PC-3 (cell line): ENCODE measurements at regions not wholly inside any gene's neighbourhood (a gene's known extent, or its start where the extent isn't known, plus 50 kb on each side); places are given as distances from the start of the nearest gene placed in this dataset.

Experiments
- ATAC-seq: fragments of 200-7000 bp; cut with Tn5 transposase; 2 replicates; pipeline ENCODE4 v1.9.1; 2020; ENCODE audit warnings: mild to moderate bottlenecking, moderate library complexity
- BruUV-seq: library from RNA; stranded (reverse); fragments of 400-500 nt; replicated peaks from 2 replicates; lab custom pipeline; 2021; lab: Mats Ljungman, UMichigan
- CTCF ChIA-PET: fragments of 300-600 bp; sonication (Branson Sonifier 250); formaldehyde crosslinking; loops from one replicate; lab custom pipeline; 2022; ENCODE audit warnings: antibody characterized with exemption; lab: Charles Lee
- POLR2A ChIA-PET: fragments of 300-600 bp; sonication (Branson Sonifier 250); formaldehyde crosslinking; loops from one replicate; lab custom pipeline; 2022; ENCODE audit warnings: antibody characterized with exemption; ENCODE audit not compliant: unreplicated experiment; lab: Charles Lee
- DNase-seq: peaks from one replicate; pipeline ENCODE4 v3.0.0-alpha.2; 2015
- H2AFZ ChIP-seq: fragments of 300-600 bp; sonication (generic); 2 replicates; pipeline ENCODE4 v1.6.0; 2016; ENCODE audit warnings: antibody characterized with exemption, low read length
- H3F3A ChIP-seq: fragments of 300-600 bp; sonication (generic); one replicate; pipeline ENCODE4 v1.6.0; 2017; ENCODE audit warnings: antibody characterized with exemption, low read length, control low read depth, mild to moderate bottlenecking; ENCODE audit not compliant: unreplicated experiment
- H3K27ac ChIP-seq: fragments of 300-600 bp; sonication (generic); 2 replicates; pipeline ENCODE4 v1.5.1; 2016; ENCODE audit warnings: mild to moderate bottlenecking, low read length
- H3K27me3 ChIP-seq: fragments of 300-600 bp; sonication (generic); 2 replicates; pipeline ENCODE4 v1.6.1; 2016; ENCODE audit warnings: low read length, mixed read lengths
- H3K36me3 ChIP-seq: fragments of 300-600 bp; sonication (generic); 2 replicates; pipeline ENCODE4 v1.6.1; 2016; ENCODE audit warnings: low read depth, mixed run types, low read length, mixed read lengths
- H3K4me1 ChIP-seq: fragments of 300-600 bp; sonication (generic); 2 replicates; pipeline ENCODE4 v1.5.1; 2016; ENCODE audit warnings: low read length; ENCODE audit not compliant: insufficient read depth
- H3K4me2 ChIP-seq: fragments of 300-600 bp; sonication (generic); 2 replicates; pipeline ENCODE4 v1.6.0; 2016; ENCODE audit warnings: low read length
- H3K4me3 ChIP-seq: fragments of 300-600 bp; sonication (generic); 2 replicates; pipeline ENCODE4 v1.5.1; 2016; ENCODE audit warnings: mild to moderate bottlenecking, low read length, mixed read lengths
- H3K79me2 ChIP-seq: fragments of 300-600 bp; sonication (generic); 2 replicates; pipeline ENCODE4 v1.6.1; 2017; ENCODE audit warnings: low read length, mixed read lengths
- H3K9ac ChIP-seq: fragments of 300-600 bp; sonication (generic); 2 replicates; pipeline ENCODE4 v1.6.0; 2016; ENCODE audit warnings: mild to moderate bottlenecking, low read length
- H3K9me2 ChIP-seq: fragments of 300-600 bp; sonication (generic); replicated peaks from 2 replicates; pipeline ENCODE4 v1.6.1; 2016; ENCODE audit warnings: mixed run types, low read length, mixed read lengths
- H3K9me3 ChIP-seq: fragments of 300-600 bp; sonication (generic); 2 replicates; pipeline ENCODE4 v1.6.1; 2016; ENCODE audit warnings: low read length, mixed read lengths
- H4K20me1 ChIP-seq: fragments of 300-600 bp; sonication (generic); 2 replicates; pipeline ENCODE4 v1.6.1; 2016; ENCODE audit warnings: low read length, mixed read lengths
- EZH2 ChIP-seq: fragments of 300-600 bp; sonication (generic); IDR thresholded peaks from one replicate; pipeline ENCODE4 v1.6.1; 2017; ENCODE audit warnings: antibody characterized with exemption, mild to moderate bottlenecking, low read length; ENCODE audit not compliant: unreplicated experiment
- EZH2phosphoT487 ChIP-seq: fragments of 300-600 bp; sonication (generic); IDR thresholded peaks from 2 replicates; pipeline ENCODE4 v1.6.1; 2018; ENCODE audit warnings: mild to moderate bottlenecking, antibody characterized with exemption, low read length, borderline replicate concordance
- intact Hi-C: fragments of 100-400 bp; cut with micrococcal nuclease; formaldehyde crosslinking; loops from 2 replicates; pipeline ENCODE4 v1.9.0; 2023
- TF ChIP-seq, protein P1 (sequence below): fragments of 300-600 bp; sonication (generic); conservative IDR thresholded peaks from 2 replicates; pipeline ENCODE4 v1.5.1; 2017; ENCODE audit warnings: antibody characterized with exemption, low read depth, mild to moderate bottlenecking, low read length

DNA sequence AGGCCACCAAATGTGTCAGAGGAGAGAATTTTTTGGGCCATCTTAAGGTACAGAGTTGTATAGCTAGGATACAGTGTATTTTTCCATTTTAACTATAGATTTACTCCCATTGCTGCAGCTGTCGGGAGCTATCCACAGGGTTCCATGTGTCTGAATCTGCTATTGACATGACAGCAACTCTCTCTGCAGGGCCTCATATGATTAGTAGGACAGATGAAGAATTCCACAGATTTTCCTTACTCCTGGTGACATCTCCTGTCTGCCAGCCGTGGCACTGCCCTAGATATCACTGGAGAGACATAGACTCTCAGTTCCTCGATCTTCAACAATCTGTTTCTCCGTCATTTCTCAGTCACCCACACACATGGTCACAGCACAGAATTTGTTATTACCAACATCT, 86.5 kb downstream of the SPCS3 start:
- Histone ChIP-seq H2AFZ (0 out of 2 replicates have a peak overlapping the region, but pooled peaks have one; percentile 42), H3K9ac (no peak overlapping the region), H3K27me3 (no peaks in the 10 kb centered on the region), H3K4me1 (peaks cover 44% of the 10 kb centered on the region), H3K4me3 (no peak overlapping the region), H3F3A (no peaks in the 10 kb centered on the region), H3K36me3 (no peaks in the 10 kb centered on the region; the same call in 1 of the 2 replicates), H3K27ac (peak overlapping the region; percentile 65), H3K9me3 (no peaks in the 10 kb centered on the region), H3K79me2 (no peaks in the 10 kb centered on the region), H4K20me1 (no peaks in the 10 kb centered on the region), H3K9me2 (no peaks in the 10 kb centered on the region), H3K4me2 (peak overlapping the region; percentile 50)
- TF ChIP-seq, protein P1, sequence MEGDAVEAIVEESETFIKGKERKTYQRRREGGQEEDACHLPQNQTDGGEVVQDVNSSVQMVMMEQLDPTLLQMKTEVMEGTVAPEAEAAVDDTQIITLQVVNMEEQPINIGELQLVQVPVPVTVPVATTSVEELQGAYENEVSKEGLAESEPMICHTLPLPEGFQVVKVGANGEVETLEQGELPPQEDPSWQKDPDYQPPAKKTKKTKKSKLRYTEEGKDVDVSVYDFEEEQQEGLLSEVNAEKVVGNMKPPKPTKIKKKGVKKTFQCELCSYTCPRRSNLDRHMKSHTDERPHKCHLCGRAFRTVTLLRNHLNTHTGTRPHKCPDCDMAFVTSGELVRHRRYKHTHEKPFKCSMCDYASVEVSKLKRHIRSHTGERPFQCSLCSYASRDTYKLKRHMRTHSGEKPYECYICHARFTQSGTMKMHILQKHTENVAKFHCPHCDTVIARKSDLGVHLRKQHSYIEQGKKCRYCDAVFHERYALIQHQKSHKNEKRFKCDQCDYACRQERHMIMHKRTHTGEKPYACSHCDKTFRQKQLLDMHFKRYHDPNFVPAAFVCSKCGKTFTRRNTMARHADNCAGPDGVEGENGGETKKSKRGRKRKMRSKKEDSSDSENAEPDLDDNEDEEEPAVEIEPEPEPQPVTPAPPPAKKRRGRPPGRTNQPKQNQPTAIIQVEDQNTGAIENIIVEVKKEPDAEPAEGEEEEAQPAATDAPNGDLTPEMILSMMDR = no peak
- TF ChIP-seq EZH2 (no peak), EZH2phosphoT487 (no peak)
- intact Hi-C loops = loop anchor here (2.0 kb wide), 2 partner anchors 19 to 93 kb away; no protein-coding TSS in a partner anchor
- BruUV-seq = no TSS peak
- ATAC-seq (peak; percentile 11; the same call in 1 of the 2 replicates), DNase-seq (no peak)
- ChIA-PET CTCF (interaction anchor here (0.6 kb wide), 1 partner anchor 35 kb away, joined by 4 read pairs; no protein-coding TSS in a partner anchor), POLR2A (no interaction called here)

DNA sequence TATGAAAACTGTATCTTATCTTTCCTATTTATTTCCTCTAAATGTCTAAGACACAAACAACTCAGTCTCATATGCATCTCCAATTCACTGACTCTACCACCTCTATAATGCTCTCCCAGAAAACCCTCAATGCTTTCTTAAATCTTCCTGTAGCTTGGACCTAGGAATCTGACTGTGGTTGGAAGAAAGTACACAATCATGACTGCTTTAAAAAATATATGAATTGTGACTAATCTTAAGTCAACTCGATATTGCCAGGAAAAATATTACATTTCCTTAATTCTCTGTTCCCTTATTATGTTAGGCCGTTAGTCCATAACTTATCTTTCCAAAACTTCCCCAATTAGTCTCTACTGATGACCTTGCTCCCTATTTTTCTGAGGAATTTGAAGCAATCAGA, 87.0 kb downstream of the SPCS3 start:
- no peaks in the 10 kb centered on the region for H3F3A ChIP-seq
- H2AFZ ChIP-seq = 0 out of 2 replicates have a peak overlapping the region, but pooled peaks have one; percentile 42
- no peaks in the 10 kb centered on the region for H3K9me3 ChIP-seq
- no peaks in the 10 kb centered on the region for H3K9me2 ChIP-seq
- peak overlapping the region; percentile 65 for H3K27ac ChIP-seq
- H3K9ac ChIP-seq = no peak overlapping the region
- peaks cover 40% of the 10 kb centered on the region for H3K4me1 ChIP-seq
- no peak overlapping the region for H3K4me3 ChIP-seq
- no TSS peak for BruUV-seq
- ATAC-seq = peak; percentile 88
- H3K79me2 ChIP-seq = no peaks in the 10 kb centered on the region
- CTCF ChIA-PET = interaction anchor here (0.6 kb wide), 2 partner anchors 35 to 157 kb away, joined by 4 to 9 read pairs; no protein-coding TSS in a partner anchor
- H3K4me2 ChIP-seq = peak overlapping the region; percentile 50
- peak; percentile 63 for DNase-seq
- TF ChIP-seq, protein P1 = no peak
- TF ChIP-seq EZH2phosphoT487 = no peak
- no peak for TF ChIP-seq EZH2
- intact Hi-C loops = loop anchor here (2.0 kb wide), 2 partner anchors 18 to 92 kb away; no protein-coding TSS in a partner anchor
- no peaks in the 10 kb centered on the region for H4K20me1 ChIP-seq
- H3K27me3 ChIP-seq = no peaks in the 10 kb centered on the region
- POLR2A ChIA-PET = no interaction called here
- no peaks in the 10 kb centered on the region; the same call in 1 of the 2 replicates for H3K36me3 ChIP-seq

DNA sequence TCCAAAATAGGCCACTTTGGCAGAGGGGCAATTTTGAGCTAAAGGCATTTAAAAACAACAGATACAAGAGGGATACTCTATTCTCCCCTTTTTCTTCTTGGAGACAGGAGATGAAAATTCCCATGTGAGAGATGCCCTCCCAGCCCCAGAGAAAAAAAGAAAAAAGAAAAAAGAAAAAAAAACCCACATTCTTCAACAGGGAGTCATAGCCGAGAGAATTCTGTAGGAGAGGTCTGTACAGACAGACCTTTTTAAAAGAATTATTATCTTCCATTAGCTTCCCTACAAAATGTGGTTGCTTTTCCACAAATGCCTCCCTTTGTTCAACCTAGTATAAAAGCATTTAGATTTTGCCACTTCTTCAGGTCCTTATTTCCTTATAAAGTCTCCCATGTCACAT, 89.9 kb downstream of the SPCS3 start:
- peaks cover 24% of the 10 kb centered on the region for H3K4me1 ChIP-seq
- ChIA-PET POLR2A (no interaction called here), CTCF (no interaction called here)
- TF ChIP-seq EZH2phosphoT487 (no peak), EZH2 (no peak)
- TF ChIP-seq, protein P1 = no peak
- DNase-seq (no peak), ATAC-seq (no peak)
- H3K79me2 ChIP-seq = no peaks in the 10 kb centered on the region
- H3K9me3 ChIP-seq = no peaks in the 10 kb centered on the region
- H4K20me1 ChIP-seq = no peaks in the 10 kb centered on the region
- no peaks in the 10 kb centered on the region for H3K36me3 ChIP-seq
- H3K27ac ChIP-seq = no peak overlapping the region
- no peak overlapping the region for H3K9ac ChIP-seq
- H3K4me3 ChIP-seq = no peak overlapping the region
- BruUV-seq = no TSS peak
- H3K27me3 ChIP-seq = no peaks in the 10 kb centered on the region
- no peaks in the 10 kb centered on the region for H3F3A ChIP-seq
- intact Hi-C loops = no loop called here
- H2AFZ ChIP-seq = no peak overlapping the region
- H3K9me2 ChIP-seq = no peaks in the 10 kb centered on the region
- H3K4me2 ChIP-seq = no peak overlapping the region
